ENCODE measurements at regions not wholly inside any gene's neighbourhood (a gene's known extent, or its start where the extent isn't known, plus 50 kb on each side); places are given as distances from the start of the nearest gene placed in this dataset.
"Not testable (repeated sequence)": the region's sequence is repeated elsewhere in the genome, so short reads cannot be mapped to it uniquely, and the experiment has no call there.

DNA sequence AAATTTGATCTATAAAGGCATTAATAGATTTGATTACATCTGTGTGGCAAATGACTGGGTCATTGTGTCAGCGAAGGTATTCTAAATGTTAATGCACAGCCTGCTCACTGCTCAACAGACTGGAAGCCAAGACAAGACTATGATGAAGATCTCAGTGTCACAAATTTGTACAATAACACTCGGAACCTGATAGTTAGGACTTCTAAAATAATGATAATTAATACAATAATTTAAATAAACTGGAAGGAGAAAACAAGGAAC lies 217.4 kb downstream of the CENPC start:
- POLR2A ChIA-PET = no interaction called here
- H3K36me3 Mint-ChIP-seq (ENCODE audit: insufficient read depth, unreplicated experiment) = no peaks in the 10 kb centered on the region
- H3K27me3 Mint-ChIP-seq (ENCODE audit: insufficient read depth, unreplicated experiment) = peaks cover 15% of the 10 kb centered on the region
- H3K27ac Mint-ChIP-seq (ENCODE audit: low read depth, unreplicated experiment) = no peak overlapping the region
- BruUV-seq (replicated peaks) = no TSS peak
- CTCF ChIA-PET = interaction anchor here (0.6 to 2.3 kb wide), 10 partner anchors 12 to 588 kb away, joined by 3 to 10 read pairs (median 4); no protein-coding TSS in a partner anchor
- intact Hi-C loops (cut with micrococcal nuclease) = loop anchor here (5.0 to 10.0 kb wide), 2 partner anchors 64 to 553 kb away; no protein-coding TSS in a partner anchor
- no peaks in the 10 kb centered on the region for H3K9me3 Mint-ChIP-seq (ENCODE audit: unreplicated experiment)
- no peak for DNase-seq (ENCODE audit: unreplicated experiment)
- H3K4me1 Mint-ChIP-seq (ENCODE audit: insufficient read depth, unreplicated experiment) = peaks cover 6% of the 10 kb centered on the region
- TF ChIP-seq, protein P1, sequence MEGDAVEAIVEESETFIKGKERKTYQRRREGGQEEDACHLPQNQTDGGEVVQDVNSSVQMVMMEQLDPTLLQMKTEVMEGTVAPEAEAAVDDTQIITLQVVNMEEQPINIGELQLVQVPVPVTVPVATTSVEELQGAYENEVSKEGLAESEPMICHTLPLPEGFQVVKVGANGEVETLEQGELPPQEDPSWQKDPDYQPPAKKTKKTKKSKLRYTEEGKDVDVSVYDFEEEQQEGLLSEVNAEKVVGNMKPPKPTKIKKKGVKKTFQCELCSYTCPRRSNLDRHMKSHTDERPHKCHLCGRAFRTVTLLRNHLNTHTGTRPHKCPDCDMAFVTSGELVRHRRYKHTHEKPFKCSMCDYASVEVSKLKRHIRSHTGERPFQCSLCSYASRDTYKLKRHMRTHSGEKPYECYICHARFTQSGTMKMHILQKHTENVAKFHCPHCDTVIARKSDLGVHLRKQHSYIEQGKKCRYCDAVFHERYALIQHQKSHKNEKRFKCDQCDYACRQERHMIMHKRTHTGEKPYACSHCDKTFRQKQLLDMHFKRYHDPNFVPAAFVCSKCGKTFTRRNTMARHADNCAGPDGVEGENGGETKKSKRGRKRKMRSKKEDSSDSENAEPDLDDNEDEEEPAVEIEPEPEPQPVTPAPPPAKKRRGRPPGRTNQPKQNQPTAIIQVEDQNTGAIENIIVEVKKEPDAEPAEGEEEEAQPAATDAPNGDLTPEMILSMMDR (IDR thresholded peaks at IDR 0.05; ENCODE audit: unreplicated experiment) = no peak
- H3K4me3 Mint-ChIP-seq (ENCODE audit: unreplicated experiment) = no peak overlapping the region

DNA sequence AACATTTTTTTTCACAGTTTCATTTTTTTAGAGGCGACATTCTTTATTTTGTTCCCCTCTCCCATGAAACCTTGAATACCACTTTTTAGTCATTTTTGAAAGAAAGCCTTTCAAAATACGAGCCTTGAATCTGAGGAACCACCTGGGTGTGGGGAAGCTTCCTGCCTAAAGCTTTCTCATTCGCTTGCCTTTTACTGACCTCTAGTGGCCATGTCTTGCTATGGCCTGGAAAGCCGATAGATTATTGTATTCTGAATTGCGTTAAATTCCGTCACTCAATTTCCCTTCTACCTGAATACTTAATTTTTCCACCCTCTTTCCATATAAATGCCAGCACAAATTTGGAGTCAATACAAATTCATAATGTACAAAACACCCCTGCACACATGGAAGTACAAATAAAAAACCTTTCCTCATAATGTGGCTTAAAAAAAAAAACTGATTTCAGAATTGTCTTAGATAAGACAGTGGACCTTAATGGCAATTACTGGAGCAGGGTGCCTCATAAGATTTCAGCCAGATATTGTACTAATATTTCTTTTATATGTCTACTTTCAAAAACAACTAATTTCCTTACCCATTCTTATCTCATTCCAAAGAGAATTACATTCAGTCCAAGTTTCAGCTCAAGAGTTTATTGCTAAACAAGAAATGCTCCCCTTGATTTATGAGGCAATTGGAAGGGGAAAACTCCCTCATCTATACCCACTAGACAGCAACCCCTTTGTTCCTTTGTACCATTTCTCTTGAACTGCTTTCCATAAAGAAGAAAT lies 217.9 kb downstream of the CENPC start:
- H3K36me3 Mint-ChIP-seq (ENCODE audit: insufficient read depth, unreplicated experiment) = no peaks in the 10 kb centered on the region
- H3K27me3 Mint-ChIP-seq (ENCODE audit: insufficient read depth, unreplicated experiment) = peaks cover 15% of the 10 kb centered on the region
- BruUV-seq (replicated peaks) = no TSS peak
- TF ChIP-seq, protein P1 (IDR thresholded peaks at IDR 0.05; ENCODE audit: unreplicated experiment) = peak; percentile 85
- H3K4me1 Mint-ChIP-seq (ENCODE audit: insufficient read depth, unreplicated experiment) = peaks cover 6% of the 10 kb centered on the region
- peak overlapping the region; percentile 57 for H3K27ac Mint-ChIP-seq (ENCODE audit: low read depth, unreplicated experiment)
- intact Hi-C loops (cut with micrococcal nuclease) = loop anchor here (1.0 to 10.0 kb wide), 6 partner anchors 65 to 639 kb away; no protein-coding TSS in a partner anchor
- H3K4me3 Mint-ChIP-seq (ENCODE audit: unreplicated experiment) = no peak overlapping the region
- POLR2A ChIA-PET = interaction anchor here (0.7 kb wide), 1 partner anchor 355 kb away, joined by 5 read pairs; no protein-coding TSS in a partner anchor
- CTCF ChIA-PET = interaction anchor here (0.6 to 2.3 kb wide), 21 partner anchors 9 to 1998 kb away, joined by 3 to 11 read pairs (median 3); no protein-coding TSS in a partner anchor
- peak; percentile 78 for DNase-seq (ENCODE audit: unreplicated experiment)
- peaks cover 4% of the 10 kb centered on the region for H3K9me3 Mint-ChIP-seq (ENCODE audit: unreplicated experiment)

DNA sequence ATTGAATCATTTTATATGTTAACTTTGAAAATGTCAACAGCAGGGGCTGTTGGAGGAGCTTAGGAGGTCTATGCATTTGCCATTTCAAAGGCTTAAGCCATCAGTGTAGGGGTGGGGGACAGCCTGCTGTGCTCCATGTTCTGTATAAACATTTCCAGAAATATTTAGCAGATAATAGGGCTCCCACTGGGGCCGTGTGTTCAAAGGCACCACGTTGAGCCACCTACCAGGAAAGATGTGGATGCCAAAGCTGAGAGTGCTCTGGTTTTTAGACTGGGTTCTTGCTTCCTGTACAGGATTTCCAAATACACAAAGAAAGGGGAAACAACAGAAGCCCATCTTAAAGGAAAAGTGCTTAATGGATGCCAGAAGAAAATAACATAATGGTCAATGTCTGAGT lies 219.5 kb downstream of the CENPC start:
- H3K4me1 Mint-ChIP-seq (ENCODE audit: insufficient read depth, unreplicated experiment) = peaks cover 10% of the 10 kb centered on the region
- TF ChIP-seq, protein P1 (IDR thresholded peaks at IDR 0.05; ENCODE audit: unreplicated experiment) = no peak
- no peak overlapping the region for H3K4me3 Mint-ChIP-seq (ENCODE audit: unreplicated experiment)
- H3K27ac Mint-ChIP-seq (ENCODE audit: low read depth, unreplicated experiment) = no peak overlapping the region
- peaks cover 7% of the 10 kb centered on the region for H3K9me3 Mint-ChIP-seq (ENCODE audit: unreplicated experiment)
- ChIA-PET POLR2A (interaction anchor here (0.5 kb wide), 1 partner anchor 1629 kb away, joined by 3 read pairs; no protein-coding TSS in a partner anchor), CTCF (interaction anchor here (0.5 to 2.0 kb wide), 6 partner anchors 70 to 984 kb away, joined by 3 to 11 read pairs (median 4); no protein-coding TSS in a partner anchor)
- H3K36me3 Mint-ChIP-seq (ENCODE audit: insufficient read depth, unreplicated experiment) = no peaks in the 10 kb centered on the region
- DNase-seq (ENCODE audit: unreplicated experiment) = no peak
- H3K27me3 Mint-ChIP-seq (ENCODE audit: insufficient read depth, unreplicated experiment) = peaks cover 15% of the 10 kb centered on the region
- BruUV-seq (replicated peaks) = no TSS peak
- intact Hi-C loops (cut with micrococcal nuclease) = loop anchor here (2.0 to 10.0 kb wide), 4 partner anchors 67 to 637 kb away; no protein-coding TSS in a partner anchor

DNA sequence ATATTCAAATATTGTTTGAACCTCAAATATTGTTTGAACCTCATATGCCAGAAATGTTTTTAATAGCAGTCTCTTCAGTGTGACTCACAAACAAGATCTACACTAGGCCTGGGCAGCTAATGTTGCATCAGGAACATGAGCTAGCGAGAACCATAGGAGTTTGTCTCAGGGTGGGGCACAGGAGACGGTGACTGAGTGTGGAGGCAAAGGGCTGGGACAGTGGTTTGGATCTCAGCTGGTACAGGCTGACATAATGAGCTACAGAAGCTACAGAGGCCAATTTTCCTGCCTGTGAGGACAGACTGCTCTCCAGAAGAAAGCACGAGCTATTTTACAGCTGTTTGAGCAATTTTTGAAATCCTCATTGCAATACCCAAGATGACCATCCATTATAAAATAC lies 224.7 kb downstream of the CENPC start:
- Mint-ChIP-seq H3K9me3 (ENCODE audit: unreplicated experiment) (peaks cover 7% of the 10 kb centered on the region), H3K4me3 (ENCODE audit: unreplicated experiment) (no peak overlapping the region), H3K36me3 (ENCODE audit: insufficient read depth, unreplicated experiment) (no peaks in the 10 kb centered on the region), H3K4me1 (ENCODE audit: insufficient read depth, unreplicated experiment) (peaks cover 9% of the 10 kb centered on the region), H3K27ac (ENCODE audit: low read depth, unreplicated experiment) (no peak overlapping the region), H3K27me3 (ENCODE audit: insufficient read depth, unreplicated experiment) (no peaks in the 10 kb centered on the region)
- CTCF ChIA-PET = interaction anchor here (0.5 to 2.3 kb wide), 10 partner anchors 10 to 1732 kb away, joined by 3 to 9 read pairs (median 4); no protein-coding TSS in a partner anchor
- intact Hi-C loops (cut with micrococcal nuclease) = loop anchor here (10.0 kb wide), 1 partner anchor 546 kb away; no protein-coding TSS in a partner anchor
- POLR2A ChIA-PET = no interaction called here
- TF ChIP-seq, protein P1 (IDR thresholded peaks at IDR 0.05; ENCODE audit: unreplicated experiment) = no peak
- no TSS peak for BruUV-seq (replicated peaks)
- DNase-seq (ENCODE audit: unreplicated experiment) = peak; percentile 43

DNA sequence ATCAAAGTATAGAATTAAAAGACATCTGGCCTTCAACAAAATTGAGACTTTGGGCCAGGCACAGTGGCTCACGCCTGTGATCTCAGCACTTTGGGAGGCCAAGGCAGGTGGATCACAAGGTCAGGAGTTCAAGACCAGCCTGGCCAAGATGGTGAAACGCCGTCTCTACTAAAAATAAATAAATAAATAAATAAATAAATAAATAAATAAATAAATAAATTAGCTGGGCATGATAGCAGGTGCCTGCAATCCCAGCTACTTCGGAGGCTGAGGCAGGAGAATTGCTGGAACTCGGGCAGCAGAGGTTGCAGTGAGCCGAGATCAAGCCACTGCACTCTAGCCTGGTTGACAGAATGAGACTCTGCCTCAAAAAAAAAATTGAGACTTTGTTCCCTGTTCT lies 225.7 kb downstream of the CENPC start:
- H3K36me3 Mint-ChIP-seq (ENCODE audit: insufficient read depth, unreplicated experiment); BruUV-seq (replicated peaks); H3K27me3 Mint-ChIP-seq (ENCODE audit: insufficient read depth, unreplicated experiment); DNase-seq (ENCODE audit: unreplicated experiment); H3K4me3 Mint-ChIP-seq (ENCODE audit: unreplicated experiment); H3K9me3 Mint-ChIP-seq (ENCODE audit: unreplicated experiment); H3K27ac Mint-ChIP-seq (ENCODE audit: low read depth, unreplicated experiment); H3K4me1 Mint-ChIP-seq (ENCODE audit: insufficient read depth, unreplicated experiment); POLR2A ChIA-PET: not testable (repeated sequence)
- intact Hi-C loops (cut with micrococcal nuclease) = loop anchor here (10.0 kb wide), 1 partner anchor 545 kb away; no protein-coding TSS in a partner anchor
- CTCF ChIA-PET = interaction anchor here (0.6 to 2.3 kb wide), 5 partner anchors 7 to 844 kb away, joined by 3 to 9 read pairs (median 7); no protein-coding TSS in a partner anchor

DNA sequence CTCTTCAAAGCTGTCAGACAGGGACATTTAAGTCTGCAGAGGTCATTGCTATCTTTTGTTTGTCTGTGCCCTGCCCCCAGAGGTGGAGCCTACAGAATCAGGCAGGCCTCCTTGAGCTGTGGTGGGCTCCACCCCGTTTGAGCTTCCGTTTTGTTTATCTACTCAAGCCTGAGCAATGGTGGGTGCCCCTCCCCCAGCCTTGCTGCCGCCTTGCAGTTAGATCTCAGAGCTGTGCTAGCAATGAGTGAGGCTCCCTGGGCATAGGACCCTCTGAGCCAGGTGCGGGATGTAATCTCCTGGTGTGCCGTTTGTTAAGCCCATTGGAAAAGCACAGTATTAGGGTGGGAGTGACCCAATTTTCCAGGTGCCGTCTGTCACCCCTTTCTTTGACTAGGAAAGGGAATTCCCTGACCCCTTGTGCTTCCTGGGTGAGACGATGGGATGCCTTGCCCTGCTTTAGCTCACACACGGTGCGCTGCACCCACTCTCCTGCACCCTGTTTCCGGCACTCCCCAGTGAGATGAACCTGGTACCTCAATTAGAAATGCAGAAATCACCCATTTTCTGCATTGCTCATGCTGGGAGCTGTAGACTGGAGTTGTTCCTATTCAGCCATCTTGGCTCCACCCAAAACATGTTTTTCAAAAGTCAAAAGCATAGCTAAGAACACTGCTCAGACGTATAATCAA lies 244.7 kb downstream of the CENPC start:
- H3K4me3 Mint-ChIP-seq (ENCODE audit: unreplicated experiment); DNase-seq (ENCODE audit: unreplicated experiment); H3K27me3 Mint-ChIP-seq (ENCODE audit: insufficient read depth, unreplicated experiment); POLR2A ChIA-PET; BruUV-seq (replicated peaks); intact Hi-C loops (cut with micrococcal nuclease); H3K27ac Mint-ChIP-seq (ENCODE audit: low read depth, unreplicated experiment); H3K36me3 Mint-ChIP-seq (ENCODE audit: insufficient read depth, unreplicated experiment); H3K4me1 Mint-ChIP-seq (ENCODE audit: insufficient read depth, unreplicated experiment): not testable (repeated sequence)
- H3K9me3 Mint-ChIP-seq (ENCODE audit: unreplicated experiment) = peaks cover 21% of the 10 kb centered on the region
- CTCF ChIA-PET = interaction anchor here (0.5 kb wide), 1 partner anchor 385 kb away, joined by 4 read pairs; no protein-coding TSS in a partner anchor
